ENCODE measurements at regions not wholly inside any gene's neighbourhood (a gene's known extent, or its start where the extent isn't known, plus 50 kb on each side); places are given as distances from the start of the nearest gene placed in this dataset.
A peak's percentile ranks its signal among the peaks of the same experiment; 100 is the strongest.
"Not testable (repeated sequence)": the region's sequence is repeated elsewhere in the genome, so short reads cannot be mapped to it uniquely, and the experiment has no call there.

DNA sequence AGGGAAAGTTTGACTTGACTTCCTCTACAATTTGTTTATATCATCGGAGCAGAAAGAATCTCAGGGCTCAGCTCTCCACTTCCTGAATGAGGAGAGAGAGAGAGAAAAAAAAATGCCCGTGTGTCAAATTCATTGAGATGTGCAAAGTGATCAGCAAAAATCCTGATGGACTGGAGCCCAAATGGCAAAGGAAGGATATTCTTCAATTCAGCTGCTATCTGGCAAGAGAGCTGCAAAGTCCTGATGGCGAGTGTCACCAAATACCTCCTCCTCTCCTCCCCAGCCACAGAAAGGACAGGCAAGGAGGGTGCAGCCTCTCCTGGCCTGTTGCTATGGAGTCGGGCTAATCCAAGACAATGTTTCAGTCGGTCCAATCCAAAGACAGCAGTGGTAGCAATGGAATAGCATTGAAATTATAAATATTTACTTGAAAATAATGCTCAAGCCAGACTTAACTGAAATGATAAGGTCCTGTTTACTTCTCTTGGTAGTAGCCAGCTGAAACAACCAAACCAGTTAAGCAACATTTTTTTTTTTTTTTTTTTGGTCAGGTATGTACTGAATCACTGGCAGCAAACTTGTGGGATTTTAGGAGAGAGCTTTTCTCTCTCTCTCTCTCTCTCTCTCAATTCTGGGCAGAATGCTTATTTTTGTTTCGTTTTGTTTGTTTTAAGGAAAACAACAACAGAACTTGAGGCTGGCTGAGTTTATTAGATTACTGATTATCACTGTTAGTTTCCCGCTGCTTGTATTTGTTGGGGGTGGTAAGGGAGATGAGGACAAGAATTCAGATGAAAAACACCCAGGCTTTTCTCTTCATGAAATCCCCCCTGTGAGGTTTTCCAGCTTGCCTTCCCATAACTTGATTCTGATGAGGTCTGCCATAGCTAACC, 204.2 kb downstream of the BCAS1 start:
- TF ChIP-seq, protein P1, sequence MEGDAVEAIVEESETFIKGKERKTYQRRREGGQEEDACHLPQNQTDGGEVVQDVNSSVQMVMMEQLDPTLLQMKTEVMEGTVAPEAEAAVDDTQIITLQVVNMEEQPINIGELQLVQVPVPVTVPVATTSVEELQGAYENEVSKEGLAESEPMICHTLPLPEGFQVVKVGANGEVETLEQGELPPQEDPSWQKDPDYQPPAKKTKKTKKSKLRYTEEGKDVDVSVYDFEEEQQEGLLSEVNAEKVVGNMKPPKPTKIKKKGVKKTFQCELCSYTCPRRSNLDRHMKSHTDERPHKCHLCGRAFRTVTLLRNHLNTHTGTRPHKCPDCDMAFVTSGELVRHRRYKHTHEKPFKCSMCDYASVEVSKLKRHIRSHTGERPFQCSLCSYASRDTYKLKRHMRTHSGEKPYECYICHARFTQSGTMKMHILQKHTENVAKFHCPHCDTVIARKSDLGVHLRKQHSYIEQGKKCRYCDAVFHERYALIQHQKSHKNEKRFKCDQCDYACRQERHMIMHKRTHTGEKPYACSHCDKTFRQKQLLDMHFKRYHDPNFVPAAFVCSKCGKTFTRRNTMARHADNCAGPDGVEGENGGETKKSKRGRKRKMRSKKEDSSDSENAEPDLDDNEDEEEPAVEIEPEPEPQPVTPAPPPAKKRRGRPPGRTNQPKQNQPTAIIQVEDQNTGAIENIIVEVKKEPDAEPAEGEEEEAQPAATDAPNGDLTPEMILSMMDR (conservative IDR thresholded peaks at IDR 0.05): no peak
- H3K27me3 Mint-ChIP-seq: no peaks in the 10 kb centered on the region
- no peaks in the 10 kb centered on the region for H3K36me3 Mint-ChIP-seq
- no peak for DNase-seq (ENCODE audit: extremely low spot score, unreplicated experiment)
- no peaks in the 10 kb centered on the region for H3K9me3 Mint-ChIP-seq
- peaks cover 55% of the 10 kb centered on the region for H3K4me1 Mint-ChIP-seq (ENCODE audit: unreplicated experiment)
- H3K4me3 Mint-ChIP-seq: peak overlapping the region; percentile 70
- H3K27ac Mint-ChIP-seq: peak overlapping the region; percentile 94

GRCh38 chr20:53864765-53865683, 205.4 kb downstream of the BCAS1 start:
- H3K9me3 Mint-ChIP-seq; H3K27me3 Mint-ChIP-seq; H3K36me3 Mint-ChIP-seq; DNase-seq (ENCODE audit: extremely low spot score, unreplicated experiment): not testable (repeated sequence)
- H3K4me3 Mint-ChIP-seq: peak overlapping the region; percentile 70
- peaks cover 55% of the 10 kb centered on the region for H3K4me1 Mint-ChIP-seq (ENCODE audit: unreplicated experiment)
- peak overlapping the region; percentile 94 for H3K27ac Mint-ChIP-seq

- H3K9me3 Mint-ChIP-seq; H3K4me3 Mint-ChIP-seq; DNase-seq (ENCODE audit: extremely low spot score, unreplicated experiment); H3K27me3 Mint-ChIP-seq; H3K36me3 Mint-ChIP-seq: not testable (repeated sequence)
- H3K27ac Mint-ChIP-seq: peak overlapping the region; percentile 94
- peaks cover 48% of the 10 kb centered on the region for H3K4me1 Mint-ChIP-seq (ENCODE audit: unreplicated experiment)
Observed at GRCh38 chr20:53863923-53864641, 206.3 kb downstream of the BCAS1 start.

GRCh38 chr20:53863535-53863922, 206.9 kb downstream of the BCAS1 start:
- H3K9me3 Mint-ChIP-seq; H3K27ac Mint-ChIP-seq; H3K4me3 Mint-ChIP-seq; DNase-seq (ENCODE audit: extremely low spot score, unreplicated experiment); H3K36me3 Mint-ChIP-seq; H3K27me3 Mint-ChIP-seq: not testable (repeated sequence)
- peaks cover 48% of the 10 kb centered on the region for H3K4me1 Mint-ChIP-seq (ENCODE audit: unreplicated experiment)

- H3K4me1 Mint-ChIP-seq (ENCODE audit: unreplicated experiment): peaks cover 49% of the 10 kb centered on the region
- H3K9me3 Mint-ChIP-seq; DNase-seq (ENCODE audit: extremely low spot score, unreplicated experiment); H3K27me3 Mint-ChIP-seq; H3K4me3 Mint-ChIP-seq; H3K27ac Mint-ChIP-seq; H3K36me3 Mint-ChIP-seq: not testable (repeated sequence)
Observed at GRCh38 chr20:53863039-53863438, 207.4 kb downstream of the BCAS1 start.

DNA sequence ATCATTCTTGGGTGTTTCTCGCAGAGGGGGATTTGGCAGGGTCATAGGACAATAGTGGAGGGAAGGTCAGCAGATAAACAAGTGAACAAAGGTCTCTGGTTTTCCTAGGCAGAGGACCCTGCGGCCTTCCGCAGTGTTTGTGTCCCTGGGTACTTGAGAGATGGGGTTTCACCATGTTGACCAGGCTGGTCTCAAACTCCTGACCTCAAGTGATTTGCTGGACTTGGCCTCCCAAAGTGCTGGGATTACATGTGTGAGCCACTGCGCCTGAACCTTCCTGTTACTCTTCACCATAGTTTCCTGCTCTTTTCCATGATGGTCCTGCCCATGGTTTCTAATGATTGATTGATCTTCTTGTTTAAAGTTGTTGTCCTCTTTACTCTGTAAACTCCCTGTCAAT, 207.9 kb downstream of the BCAS1 start:
- not testable (repeated sequence) for H3K9me3 Mint-ChIP-seq; DNase-seq (ENCODE audit: extremely low spot score, unreplicated experiment); H3K27me3 Mint-ChIP-seq; H3K27ac Mint-ChIP-seq; H3K4me3 Mint-ChIP-seq; H3K36me3 Mint-ChIP-seq
- H3K4me1 Mint-ChIP-seq (ENCODE audit: unreplicated experiment): peaks cover 46% of the 10 kb centered on the region

- DNase-seq (ENCODE audit: extremely low spot score, unreplicated experiment): not testable (repeated sequence)
Observed at GRCh38 chr20:53862136-53862397, 208.3 kb downstream of the BCAS1 start.

GRCh38 chr20:53859684-53860083, 210.7 kb downstream of the BCAS1 start:
- peaks cover 31% of the 10 kb centered on the region for H3K4me1 Mint-ChIP-seq (ENCODE audit: unreplicated experiment)
- H3K36me3 Mint-ChIP-seq: no peaks in the 10 kb centered on the region
- no peak overlapping the region for H3K4me3 Mint-ChIP-seq
- H3K9me3 Mint-ChIP-seq: peaks cover 4% of the 10 kb centered on the region
- H3K27ac Mint-ChIP-seq: no peak overlapping the region
- no peak for DNase-seq (ENCODE audit: extremely low spot score, unreplicated experiment)
- no peaks in the 10 kb centered on the region for H3K27me3 Mint-ChIP-seq
- TF ChIP-seq, protein P1 (conservative IDR thresholded peaks at IDR 0.05): no peak

More at GRCh38 chr20:53862136-53862397, 208.3 kb downstream of the BCAS1 start:
- H3K9me3 Mint-ChIP-seq, H3K27me3 Mint-ChIP-seq, H3K27ac Mint-ChIP-seq, H3K4me3 Mint-ChIP-seq, H3K36me3 Mint-ChIP-seq: not testable (repeated sequence)
- peaks cover 42% of the 10 kb centered on the region for H3K4me1 Mint-ChIP-seq (ENCODE audit: unreplicated experiment)

GRCh38 chr20:53859009-53859408, 211.4 kb downstream of the BCAS1 start:
- not testable (repeated sequence) for H3K27ac Mint-ChIP-seq; H3K27me3 Mint-ChIP-seq; H3K4me3 Mint-ChIP-seq; DNase-seq (ENCODE audit: extremely low spot score, unreplicated experiment); H3K9me3 Mint-ChIP-seq; H3K36me3 Mint-ChIP-seq
- peaks cover 24% of the 10 kb centered on the region for H3K4me1 Mint-ChIP-seq (ENCODE audit: unreplicated experiment)

DNA sequence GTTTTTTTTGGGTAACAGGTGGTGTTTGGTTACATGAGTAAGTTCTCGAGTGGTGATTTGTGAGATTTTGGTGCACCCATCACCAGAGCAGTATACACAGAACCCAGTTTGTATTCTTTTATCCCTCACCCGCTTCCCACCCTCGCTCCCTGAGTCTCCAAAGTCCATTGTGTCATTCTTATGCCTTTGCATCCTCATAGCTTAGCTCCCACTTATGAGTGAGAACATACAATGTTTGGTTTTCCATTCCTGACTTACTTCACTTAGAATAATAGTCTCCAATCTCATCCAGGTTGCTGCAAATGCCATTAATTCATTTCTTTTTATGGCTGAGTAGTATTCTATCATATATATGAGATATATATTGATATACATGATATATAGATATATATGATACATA, 211.9 kb downstream of the BCAS1 start:
- H3K27me3 Mint-ChIP-seq; H3K9me3 Mint-ChIP-seq; H3K4me3 Mint-ChIP-seq; H3K27ac Mint-ChIP-seq; H3K36me3 Mint-ChIP-seq; DNase-seq (ENCODE audit: extremely low spot score, unreplicated experiment): not testable (repeated sequence)
- peaks cover 19% of the 10 kb centered on the region for H3K4me1 Mint-ChIP-seq (ENCODE audit: unreplicated experiment)
